HPDE6-E6E7 (cell line): ENCODE measurements at regions not wholly inside any gene's neighbourhood (a gene's known extent, or its start where the extent isn't known, plus 50 kb on each side); places are given as distances from the start of the nearest gene placed in this dataset.
"Not testable (repeated sequence)": the region's sequence is repeated elsewhere in the genome, so short reads cannot be mapped to it uniquely, and the experiment has no call there.

Source experiments
- DNase-seq: peaks from one replicate; pipeline ENCODE4 v3.0.0; 2011; ENCODE audit warnings: missing footprints; ENCODE audit errors: extremely low spot score

GRCh38 chr6:81128671-81129070 lies 623.8 kb downstream of the TENT5A start:
- DNase-seq: no peak

DNA sequence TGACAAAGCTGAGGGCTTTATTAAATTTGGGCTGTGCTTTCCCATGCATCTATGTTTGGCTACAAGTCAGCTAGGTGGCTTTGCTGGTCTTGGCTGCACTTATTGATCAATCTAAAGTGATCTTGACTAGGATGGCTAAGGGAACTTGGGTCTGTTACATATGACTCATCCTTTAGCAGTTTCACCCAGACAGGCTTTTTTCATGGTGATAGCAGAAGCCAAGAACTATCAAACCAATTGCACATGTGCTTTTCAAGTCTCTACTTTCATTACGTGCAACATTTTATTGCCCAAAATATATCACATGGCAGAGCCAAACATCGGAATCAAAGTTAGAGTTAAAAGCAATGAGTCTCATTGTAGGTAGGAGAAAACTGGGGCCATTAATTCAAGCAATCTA lies 626.3 kb downstream of the TENT5A start:
- DNase-seq: no peak

DNA sequence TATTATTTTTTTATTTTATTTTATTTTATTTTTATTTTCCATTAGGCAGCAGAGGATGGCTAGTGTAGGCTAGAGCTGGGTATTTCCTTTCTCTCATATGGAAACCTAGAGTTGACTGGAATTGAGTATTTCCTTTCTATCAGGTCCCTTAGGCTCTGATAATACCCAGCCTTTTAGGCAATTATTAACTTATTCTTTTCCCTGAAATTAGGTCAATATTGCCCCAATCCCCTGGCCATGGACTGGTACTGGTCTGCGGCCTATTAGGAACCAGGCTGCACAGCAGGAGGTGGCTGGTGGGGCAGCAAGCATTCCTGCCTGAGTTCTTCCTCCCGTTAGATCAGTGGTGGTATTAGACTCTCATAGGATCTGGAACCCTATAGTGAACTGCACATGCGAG lies 632.2 kb downstream of the TENT5A start:
- no peak for DNase-seq

- DNase-seq: peak; percentile 5
These were observed 646.5 kb downstream of the TENT5A start for GRCh38 chr6:81105998-81106397.

DNA sequence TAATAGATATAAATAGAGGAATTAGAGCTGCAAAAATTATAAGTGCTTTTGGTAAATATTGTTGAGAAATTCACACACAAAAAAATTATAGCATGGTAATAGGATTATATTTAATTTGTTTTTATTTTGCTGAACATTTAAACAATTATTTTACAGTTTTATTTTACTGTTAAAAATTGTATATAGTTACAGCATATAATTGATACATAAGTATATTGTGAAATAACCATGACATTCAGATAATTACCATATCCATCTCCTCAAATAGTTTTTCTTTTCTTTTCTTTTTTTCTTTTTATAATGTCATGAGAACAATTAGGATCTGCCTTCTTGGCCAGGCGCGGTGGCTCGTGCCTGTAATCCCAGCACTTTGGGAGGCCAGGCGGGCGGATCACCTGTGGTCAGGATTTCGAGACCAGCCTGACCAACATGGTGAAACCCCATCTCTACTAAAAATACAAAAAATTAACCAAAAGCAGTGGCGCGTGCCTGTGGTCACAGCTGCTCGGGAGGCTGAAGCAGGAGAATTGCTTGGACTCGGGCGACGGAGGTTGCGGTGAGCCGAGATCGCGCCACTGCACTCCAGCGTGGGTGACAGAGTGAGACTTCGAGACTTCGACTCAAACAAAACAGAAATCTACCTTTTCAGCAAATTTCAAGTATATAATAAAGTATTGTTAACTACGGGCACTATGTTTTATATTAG lies 654.2 kb downstream of the TENT5A start:
- DNase-seq: no peak

DNA sequence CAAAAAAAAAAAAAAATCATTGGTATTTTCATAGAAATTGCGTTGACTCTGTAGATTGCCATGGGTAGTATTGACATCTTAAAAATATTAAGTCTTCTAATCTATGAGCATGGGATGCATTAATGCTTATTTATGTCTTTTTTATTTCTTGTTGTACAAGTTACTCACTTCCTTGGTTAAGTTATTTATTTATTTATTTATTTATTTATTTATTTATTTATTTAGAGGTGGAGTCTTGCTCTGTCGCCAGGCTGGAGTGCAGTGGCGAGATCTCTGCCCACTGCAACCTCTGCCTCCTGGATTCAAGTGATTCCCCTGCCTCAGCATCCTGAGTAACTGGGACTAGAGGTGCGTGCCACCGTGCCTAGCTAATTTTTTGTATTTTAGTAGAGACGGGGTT lies 656.0 kb downstream of the TENT5A start:
- DNase-seq: not testable (repeated sequence)

DNA sequence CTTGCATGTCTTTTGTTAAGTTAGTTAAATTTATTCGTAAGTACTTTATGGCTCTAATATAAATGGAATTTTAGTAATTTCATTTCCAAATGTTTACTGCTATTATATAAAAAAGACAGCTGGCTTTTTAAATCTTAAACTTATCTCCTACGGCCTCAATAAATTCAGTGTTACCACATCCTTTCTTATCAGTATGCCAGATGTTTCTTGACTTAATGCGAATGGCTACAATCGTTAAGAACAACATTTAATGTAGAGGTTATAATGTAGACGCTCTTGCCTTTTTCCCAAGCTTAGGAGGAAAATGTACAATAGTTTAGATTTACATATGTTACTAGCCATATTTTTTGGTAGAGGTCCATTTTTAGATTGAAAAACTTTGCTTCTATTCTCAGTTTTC lies 659.4 kb downstream of the TENT5A start:
- DNase-seq: no peak

GRCh38 chr6:81088145-81088544 lies 664.3 kb downstream of the TENT5A start:
- DNase-seq: no peak

GRCh38 chr6:81086991-81087390 lies 665.5 kb downstream of the TENT5A start:
- DNase-seq: no peak

DNA sequence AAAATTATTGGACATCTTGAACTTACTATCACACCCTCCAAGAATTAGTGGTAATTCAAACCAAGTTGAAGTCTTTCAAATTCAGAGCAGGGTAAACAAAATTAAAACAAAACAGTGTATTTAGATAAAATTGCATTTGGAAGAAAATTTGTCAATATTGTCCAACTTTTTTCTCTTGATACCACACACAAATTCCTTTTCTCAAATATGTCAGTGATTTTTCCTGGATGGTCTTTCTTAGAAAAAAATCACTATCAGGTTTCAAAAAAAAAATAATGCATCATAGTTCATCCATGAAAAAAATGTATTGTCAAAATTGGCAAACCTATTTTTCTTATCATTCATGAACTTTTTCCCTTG lies 667.1 kb downstream of the TENT5A start:
- DNase-seq: no peak

- no peak for DNase-seq
These were observed 667.6 kb downstream of the TENT5A start for GRCh38 chr6:81084776-81085430.

DNA sequence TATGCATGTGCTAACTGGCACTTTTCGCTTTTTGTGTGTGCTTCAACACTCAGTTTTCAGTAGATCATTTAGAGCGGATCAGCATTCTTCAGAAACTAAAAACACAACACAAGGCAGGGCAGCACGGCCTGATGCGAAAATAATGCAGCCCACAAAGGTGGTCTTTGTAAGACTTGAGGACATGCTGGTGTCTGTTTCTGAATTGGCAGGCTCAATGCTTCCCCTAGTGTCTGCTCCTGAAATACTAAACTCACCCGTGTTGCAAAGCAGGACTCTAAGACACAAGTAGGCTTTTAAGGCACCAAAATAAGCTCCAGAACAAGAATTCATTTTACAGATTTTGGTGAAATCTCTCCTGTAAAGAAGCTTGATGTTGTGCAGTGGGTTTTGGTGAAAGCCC lies 676.5 kb downstream of the TENT5A start:
- DNase-seq: peak; percentile 3

DNA sequence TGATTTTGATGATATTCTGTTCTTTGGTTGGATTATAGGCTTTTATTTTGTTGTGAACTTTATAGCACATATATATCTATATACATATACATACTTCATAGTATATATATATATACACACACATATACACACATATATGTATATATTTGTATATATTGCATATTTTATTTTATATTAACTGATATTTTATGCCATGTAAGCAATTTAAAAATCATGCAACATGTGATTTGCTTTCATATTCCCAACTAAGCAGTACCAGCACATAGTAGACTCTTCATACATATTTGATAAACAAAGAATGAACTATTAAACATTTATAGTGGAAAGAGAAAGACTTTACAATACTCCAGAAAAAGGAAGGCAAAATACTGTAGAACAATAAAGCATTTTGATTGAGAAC lies 679.2 kb downstream of the TENT5A start:
- DNase-seq: no peak

GRCh38 chr6:81071121-81071520 lies 681.4 kb downstream of the TENT5A start:
- DNase-seq: no peak

GRCh38 chr6:81067057-81067456 lies 685.4 kb downstream of the TENT5A start:
- DNase-seq: no peak

DNA sequence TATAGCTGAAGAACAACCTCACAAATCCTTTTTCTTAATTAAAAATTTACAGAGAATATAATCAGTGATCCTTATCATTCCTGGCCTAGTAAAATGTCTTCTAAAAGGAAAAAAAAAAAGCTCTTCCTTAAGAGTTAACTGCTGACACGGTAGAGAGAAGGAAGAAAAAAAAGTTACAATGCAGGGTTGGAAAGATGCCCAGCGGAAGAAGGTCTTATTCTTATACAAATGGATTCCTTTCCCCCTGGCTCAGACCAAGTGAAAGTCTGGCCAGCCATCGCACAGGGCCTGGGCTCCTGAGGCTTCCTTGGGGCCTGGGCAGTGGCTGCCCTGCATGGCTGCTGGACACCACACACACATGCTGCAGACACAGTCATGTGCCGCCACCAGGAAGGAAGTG lies 688.6 kb downstream of the TENT5A start:
- no peak for DNase-seq

DNA sequence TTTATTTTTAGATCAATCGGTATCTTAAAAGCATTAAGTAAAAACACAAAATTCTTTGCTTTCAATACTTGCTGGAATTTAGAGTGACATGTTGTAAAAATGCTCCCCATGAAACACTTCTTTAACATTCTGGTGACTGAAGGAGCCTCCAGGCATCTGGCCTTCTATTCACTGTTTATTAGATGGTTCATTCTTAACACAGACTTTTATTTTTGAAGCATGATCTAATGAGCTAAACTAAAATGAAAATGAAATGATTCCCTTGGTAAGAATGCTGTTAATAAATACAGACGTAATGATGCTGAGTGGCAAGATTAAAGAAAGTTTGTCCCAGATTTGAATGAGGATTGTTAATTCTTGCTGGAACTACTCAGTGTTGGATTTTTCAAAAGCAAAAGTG lies 698.4 kb downstream of the TENT5A start:
- no peak for DNase-seq

DNA sequence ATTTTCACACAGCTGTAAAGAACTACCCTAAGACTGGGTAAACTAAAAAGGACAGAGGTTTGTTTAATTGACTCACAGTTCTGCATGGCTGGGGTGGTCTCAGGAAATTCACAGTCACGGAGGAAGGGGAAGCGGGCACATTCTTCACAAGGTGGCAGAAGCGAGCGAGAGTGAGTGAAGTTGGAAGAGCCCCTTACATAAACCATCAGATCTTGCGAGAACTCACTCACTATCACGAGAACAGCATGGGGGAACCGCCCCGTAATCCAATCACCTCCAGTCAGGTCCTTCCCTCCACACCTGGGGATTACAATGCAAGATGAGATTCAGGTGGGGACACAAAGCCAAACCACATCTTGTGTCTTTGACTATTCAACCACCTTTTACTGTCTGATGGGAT lies 700.5 kb downstream of the TENT5A start:
- DNase-seq: no peak

DNA sequence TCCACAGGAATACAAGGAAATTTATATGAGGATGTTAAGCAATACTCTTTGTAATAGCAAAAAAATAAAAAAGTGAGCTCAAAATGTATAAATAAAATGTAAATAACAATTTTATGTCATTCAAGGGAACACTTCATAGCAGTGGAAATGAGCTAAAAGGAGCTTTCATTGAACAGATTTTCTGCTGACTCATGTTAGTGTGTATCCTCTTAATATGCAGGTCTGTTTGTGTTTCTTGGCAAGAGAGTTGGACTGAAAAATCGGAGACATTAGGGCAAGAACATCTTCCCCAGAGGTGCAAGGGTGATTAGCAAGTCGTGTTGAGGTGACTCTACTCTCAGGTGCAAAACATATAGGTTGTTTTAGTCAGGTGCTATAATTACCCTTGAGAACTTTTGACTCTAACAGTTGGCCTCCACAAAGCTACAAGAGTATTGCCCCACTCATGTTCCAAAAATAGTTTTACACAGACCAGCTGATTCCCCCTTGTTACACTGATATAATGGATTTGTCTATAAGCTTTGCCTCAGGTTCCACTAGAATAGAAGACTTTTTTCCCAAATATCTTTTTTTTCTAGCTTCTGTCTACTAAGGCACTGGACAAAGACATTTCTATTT lies 702.9 kb downstream of the TENT5A start:
- DNase-seq: no peak

GRCh38 chr6:81031416-81031815 lies 721.1 kb downstream of the TENT5A start:
- DNase-seq: no peak

- no peak for DNase-seq
These were observed 726.4 kb downstream of the TENT5A start for GRCh38 chr6:81026041-81026553.

DNA sequence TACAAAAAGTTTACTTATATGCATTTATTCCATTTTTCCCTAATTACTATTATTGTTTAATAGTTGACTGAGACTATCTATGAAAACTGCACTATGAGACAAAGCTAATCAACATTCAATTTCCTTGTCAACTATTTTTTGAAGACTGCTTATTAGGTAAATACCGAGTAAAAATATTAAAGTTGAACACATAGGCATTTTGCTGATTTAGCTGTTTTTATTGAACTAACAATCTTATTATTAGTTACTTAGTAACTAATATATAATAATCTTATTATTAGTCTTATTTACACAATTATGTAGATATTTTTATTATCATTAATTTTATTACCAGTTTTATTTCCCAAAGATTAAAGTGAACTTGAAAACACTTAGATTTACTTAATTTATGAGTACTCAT lies 728.8 kb downstream of the TENT5A start:
- no peak for DNase-seq

DNA sequence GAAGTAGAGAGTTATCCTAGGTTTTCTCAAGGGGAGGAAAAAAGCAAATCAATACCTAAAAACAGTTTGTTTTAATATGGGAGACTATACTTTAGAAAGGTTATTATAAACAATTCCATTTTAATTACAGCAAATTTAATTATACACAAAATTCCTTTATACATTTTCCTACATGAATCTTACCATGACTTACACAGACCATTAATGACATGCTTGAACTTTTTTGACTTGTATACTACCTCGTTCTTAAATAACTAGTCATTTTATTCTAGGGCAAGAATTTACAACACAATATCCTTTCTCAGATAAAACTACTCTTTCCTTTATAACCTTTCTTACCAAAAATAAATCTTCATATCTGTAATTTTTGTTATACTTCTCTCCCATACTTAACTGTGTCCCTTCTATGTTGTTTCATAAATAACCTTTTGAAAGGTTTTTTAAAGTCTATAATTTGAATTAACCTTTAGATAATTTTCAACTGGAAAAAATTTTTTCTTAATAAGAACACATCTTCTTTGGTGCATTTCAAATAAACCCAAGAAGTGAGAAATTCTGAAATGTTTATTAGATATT lies 729.4 kb downstream of the TENT5A start:
- DNase-seq: no peak
